DMS153 treated with DMSO at 0.1 percent for 48 hours (cell line): ENCODE measurements at regions not wholly inside any gene's neighbourhood (a gene's known extent, or its start where the extent isn't known, plus 50 kb on each side); places are given as distances from the start of the nearest gene placed in this dataset.
A peak's percentile ranks its signal among the peaks of the same experiment; 100 is the strongest.

Source experiments
- DNase-seq: peaks from one replicate; lab custom pipeline; 2025; ENCODE audit not compliant: unreplicated experiment; lab: John Stamatoyannopoulos, UW

DNA sequence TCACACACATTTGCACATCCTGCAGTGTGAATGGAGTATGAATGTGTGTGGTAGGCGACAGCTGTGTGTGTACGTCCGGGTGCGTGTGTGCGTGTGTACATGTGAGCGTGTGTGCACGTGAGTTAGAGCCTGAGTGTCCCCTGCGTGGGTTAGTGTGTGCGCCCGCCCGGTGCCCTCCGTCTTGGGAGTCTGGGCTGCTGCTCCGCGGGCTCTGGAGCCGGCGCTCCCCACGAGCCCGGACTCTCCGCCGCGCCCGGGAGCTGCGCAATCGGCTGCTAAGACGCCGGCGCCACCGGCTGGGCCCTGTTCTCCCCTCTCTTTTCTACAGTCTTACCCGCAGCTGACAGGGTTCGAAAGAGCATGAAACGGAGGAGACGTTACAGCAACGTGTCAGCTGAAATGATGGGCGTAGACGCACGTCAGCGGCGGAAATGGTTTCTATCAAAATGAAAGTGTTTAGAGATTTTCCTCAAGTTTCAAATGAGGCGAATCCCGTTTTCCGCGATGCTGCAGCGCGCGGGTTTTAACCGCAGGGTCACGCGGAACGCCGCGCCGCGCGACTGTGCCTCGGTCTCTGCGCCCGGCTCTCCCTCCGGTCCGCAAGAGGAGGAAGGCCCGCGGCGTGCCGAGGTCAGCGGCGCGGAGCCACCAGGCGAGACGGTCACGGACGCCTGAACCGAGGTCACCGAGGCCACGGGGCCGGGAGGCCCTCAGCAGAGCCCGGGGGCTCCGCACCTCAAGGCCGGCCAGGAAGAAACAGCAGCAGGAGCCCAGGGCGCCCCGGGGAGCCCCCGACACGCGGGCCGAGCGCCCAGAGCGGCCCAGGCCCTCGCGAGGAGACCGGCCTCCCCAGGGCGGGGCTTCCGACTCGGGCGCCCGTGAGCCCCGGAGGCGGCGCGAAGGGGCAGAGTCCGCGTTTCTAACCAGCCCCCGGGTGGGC lies 95.3 kb upstream of the BHLHE23 start:
- peak; percentile 17 for DNase-seq

DNA sequence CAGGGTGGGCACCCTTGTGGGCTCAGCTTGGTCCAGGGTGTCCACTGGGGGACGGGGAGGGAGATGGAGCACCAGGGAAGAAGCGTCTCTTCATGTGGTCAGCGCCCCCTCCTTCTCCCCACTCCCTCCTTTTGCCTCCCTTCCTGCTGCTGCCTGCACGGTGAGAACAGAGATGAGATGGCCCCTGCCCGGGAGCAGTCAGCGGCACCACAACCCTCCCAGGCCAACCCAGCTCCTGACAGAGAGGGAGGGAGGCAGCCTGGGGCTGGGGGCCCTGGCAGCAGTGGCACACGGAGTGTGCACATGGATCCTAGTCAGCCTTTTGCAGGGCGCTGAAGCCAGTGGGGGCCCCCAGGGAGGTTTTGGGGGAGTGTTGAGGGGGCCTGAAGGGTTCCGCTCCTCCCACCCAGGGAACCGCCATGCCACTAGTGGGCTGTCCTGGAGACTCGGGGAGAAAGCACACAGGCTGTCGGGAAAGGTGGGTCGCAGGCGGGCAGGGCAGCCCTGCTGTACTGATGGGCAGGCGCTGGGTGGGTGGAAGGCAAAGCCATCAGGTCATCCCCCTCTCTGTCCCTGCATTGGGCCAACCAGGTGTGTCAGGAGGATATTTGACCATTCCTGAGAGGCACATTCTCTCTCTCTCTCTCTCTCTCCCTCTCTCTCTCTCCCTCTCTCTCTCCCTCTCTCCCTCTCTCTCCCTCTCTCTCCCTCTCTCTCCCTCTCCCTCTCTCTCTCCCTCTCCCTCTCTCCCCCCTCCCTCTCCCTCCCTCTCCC lies 94.3 kb upstream of the BHLHE23 start:
- no peak for DNase-seq

DNA sequence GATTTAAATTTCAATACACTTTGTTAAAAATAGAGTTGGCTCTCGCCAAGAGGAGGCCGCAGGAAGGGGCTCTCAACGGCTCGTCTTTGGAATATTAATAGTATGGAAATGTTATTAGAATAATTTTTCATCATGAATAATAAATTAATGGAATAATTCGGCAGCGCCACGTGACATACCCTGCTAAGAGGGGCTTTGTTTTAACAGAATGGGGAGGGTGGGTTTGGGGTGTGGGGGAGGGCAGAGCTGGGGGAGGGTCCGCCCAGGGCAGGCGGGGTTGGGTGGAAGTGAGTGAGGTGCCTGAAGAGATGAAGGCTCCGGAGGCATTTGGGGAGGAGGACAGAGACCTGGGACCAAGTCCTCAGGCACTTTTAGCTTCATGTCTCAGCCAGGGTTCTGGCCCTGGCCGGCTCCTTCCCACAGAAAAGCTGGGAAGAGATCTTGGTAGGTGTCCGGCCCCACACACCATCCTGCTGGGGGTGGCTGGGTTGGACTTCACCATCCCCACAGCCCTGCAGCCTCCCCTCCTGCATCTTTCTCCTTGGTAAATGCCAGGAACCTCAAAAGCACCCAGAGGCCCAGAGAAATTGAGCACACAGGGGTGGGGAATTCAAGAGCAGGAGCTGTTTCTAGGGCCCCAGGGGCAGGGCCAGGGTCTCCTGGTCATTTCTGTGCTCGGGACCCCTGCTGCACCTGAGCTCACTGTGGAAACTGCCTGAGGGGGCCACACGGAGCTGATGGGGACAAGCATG lies 93.6 kb upstream of the BHLHE23 start:
- no peak for DNase-seq

- DNase-seq: no peak
Measured at GRCh38 chr20:63099456-63100173, 92.9 kb upstream of the BHLHE23 start.

GRCh38 chr20:63098195-63098810 lies 91.5 kb upstream of the BHLHE23 start:
- DNase-seq: no peak

DNA sequence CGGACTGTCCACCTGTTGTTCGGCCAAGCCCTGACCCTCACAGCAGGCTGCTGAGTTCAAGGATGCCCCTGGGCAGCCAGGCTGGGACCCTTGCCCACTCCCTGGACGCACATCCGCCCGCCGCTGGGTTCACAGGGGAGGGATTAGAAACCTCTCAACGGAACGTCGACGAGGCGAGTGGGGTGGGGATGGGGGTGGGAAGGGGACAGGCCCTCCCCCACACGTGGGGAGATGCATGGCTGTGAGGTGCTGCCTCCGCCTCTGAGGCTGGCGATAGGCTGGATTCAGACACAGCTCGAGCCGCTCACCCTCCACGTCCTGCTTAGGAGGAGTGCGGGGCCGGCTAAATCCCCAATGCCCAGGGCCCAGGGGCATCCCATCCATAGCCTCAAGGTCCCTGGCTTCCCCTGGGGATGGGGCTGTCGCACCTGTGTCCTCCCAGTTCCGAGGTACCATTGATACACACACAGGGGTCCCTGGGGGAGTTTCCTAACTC lies 90.6 kb upstream of the BHLHE23 start:
- no peak for DNase-seq

- no peak for DNase-seq
Measured at GRCh38 chr20:63096681-63097335, 90.0 kb upstream of the BHLHE23 start.

DNA sequence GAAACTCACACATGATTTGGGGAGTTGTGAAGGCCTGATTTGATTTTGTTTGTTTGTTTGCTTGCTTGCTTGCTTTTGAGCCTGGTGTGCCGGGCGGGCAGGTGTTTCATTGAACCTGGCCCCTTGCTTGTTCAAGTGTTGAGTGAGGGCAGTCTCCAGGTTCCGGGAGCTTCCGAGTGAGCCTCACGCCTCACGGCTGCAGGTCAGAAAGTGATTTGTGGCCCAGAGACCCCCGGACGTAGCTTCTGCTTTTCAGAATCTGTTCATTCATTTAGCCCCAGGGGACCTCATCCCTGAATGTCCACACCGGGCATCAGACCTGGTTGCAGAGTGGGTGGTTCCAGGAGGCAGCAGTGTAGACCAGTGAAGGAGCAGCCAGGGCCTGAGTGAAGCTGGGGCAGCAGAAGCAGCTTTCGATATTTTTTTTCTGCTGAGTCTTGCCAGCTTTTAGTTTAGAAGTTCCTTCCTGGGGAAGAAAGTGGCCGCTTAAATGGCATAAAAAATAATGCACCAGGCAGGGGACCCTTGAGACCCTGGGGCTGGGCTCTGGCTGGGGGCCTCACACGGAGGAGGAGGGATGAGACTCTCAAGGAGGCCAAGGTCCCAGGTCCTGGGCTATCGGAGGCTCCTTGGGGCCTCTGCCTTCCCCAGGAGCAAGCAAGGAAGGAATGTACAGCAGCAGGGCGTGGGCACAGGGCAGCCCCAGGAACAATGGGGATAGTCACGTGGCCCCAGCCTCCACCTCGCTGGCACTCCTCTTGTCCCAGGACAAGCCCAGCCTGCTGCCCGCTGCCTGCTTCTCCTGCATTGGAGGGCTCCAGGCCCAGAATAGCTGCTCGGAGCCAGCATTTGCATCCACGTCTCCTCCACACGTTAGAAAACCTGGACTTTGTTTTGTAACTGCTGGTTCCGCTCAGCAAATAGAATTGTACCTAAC lies 89.2 kb upstream of the BHLHE23 start:
- no peak for DNase-seq

DNA sequence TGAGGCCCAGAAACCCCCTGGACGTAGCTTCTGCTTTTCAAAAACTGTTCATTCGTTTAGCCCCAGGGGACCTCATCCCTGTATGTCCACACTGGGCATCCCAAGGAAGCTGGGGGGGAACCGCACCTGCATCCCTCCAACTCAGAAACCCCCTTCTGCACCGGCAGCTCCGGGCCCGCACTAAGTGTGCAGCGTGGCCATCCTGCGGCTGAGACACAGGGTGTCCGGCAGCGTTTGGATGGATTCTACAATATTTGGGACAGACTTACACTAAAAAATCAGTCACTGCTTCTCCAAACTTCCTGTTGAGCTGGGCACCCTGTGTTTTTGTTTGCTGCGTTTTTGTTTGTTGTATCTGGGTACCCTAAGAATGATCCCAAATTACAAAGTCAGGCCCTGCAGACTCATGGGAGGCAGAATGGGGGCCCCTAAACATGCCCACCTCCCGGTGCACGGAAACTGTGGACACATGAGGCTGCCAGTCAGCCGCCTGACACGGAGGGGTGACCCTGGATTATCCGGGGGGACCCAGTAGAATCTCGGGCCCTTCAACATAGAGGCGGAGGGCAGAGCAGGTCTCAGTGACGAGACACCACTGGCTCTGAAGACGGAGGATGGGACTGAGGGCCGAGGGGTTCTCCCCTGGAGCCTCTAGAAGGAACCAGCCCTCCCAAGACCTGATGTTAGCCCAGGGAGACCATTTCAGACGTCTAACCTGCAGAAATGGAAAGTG lies 88.2 kb upstream of the BHLHE23 start:
- DNase-seq: no peak

DNA sequence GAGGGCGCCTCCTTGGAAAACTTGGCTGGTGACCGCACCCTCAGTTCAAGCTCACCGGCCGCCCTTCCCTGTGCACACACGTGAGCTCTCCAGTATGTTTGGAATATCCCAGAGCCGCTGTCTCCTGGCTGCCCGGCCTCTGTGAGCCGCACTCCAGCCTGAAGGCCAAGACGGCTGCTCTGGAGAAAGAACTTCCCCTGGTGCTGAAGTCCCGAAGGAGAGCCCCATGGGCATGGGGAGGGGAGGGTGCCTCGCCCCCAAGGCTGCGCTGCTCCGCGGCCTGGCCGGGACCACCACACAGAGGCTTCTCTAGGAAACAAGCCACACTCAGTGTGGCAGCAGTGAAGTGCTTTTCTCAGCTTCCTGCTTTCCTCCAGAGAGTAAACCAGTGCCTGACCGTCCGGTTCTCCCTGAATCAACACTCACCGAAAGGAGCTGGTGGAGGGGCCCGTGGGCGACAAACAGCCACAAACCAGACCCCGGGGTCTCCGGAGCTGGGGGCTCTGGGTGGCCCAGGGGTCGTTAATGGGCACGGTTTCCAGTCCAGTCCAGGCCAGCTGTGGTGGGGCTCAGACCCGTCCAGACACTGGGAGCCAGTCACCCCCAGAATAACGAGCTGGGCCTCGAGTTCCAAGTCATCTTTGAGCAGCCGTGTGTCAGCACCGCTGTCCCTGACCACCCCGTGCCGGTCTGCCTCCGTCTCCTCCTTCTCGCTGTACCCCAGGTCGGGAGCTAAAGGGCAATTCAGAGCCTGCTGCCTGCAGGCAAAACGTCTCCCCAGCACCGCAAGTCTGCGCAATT lies 87.4 kb upstream of the BHLHE23 start:
- no peak for DNase-seq

- DNase-seq: no peak
Measured at GRCh38 chr20:63092660-63093215, 86.0 kb upstream of the BHLHE23 start.

DNA sequence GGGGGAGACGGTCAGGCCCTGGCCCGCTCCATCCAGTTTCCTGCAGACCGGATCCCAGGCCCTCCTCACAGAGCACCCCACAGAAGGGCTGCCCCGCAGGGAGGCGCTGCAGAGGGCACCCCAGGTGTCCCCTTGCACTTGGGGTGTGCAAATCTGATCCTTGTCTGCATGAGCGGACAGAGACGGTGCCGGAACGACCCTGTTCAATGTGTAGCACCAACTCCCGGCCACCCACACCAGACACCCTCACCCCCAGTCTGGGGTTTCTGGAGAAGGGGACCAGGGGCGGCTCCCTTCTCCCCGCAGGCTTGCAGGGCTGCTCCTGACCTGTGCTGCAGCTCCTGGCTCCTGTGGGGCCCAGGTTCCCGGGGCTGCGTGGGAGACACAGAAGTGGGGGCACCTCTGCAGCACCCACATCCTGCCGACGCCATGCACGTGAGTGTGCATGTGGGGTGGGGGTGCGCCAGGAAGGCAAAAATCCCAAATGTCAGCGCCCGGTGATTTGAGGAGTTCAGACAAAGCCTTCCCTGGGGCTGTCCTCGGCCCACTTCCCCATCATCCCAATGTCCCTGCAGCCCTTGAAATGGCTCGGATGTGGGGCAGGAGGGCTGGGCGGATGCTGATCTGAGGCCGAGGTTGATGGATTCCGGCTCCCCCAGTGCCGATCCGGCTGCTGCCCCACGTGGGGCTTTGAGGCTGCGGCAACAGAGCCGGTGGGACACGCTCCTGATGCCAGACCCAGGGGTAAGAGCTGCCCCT lies 85.3 kb upstream of the BHLHE23 start:
- DNase-seq: no peak

DNA sequence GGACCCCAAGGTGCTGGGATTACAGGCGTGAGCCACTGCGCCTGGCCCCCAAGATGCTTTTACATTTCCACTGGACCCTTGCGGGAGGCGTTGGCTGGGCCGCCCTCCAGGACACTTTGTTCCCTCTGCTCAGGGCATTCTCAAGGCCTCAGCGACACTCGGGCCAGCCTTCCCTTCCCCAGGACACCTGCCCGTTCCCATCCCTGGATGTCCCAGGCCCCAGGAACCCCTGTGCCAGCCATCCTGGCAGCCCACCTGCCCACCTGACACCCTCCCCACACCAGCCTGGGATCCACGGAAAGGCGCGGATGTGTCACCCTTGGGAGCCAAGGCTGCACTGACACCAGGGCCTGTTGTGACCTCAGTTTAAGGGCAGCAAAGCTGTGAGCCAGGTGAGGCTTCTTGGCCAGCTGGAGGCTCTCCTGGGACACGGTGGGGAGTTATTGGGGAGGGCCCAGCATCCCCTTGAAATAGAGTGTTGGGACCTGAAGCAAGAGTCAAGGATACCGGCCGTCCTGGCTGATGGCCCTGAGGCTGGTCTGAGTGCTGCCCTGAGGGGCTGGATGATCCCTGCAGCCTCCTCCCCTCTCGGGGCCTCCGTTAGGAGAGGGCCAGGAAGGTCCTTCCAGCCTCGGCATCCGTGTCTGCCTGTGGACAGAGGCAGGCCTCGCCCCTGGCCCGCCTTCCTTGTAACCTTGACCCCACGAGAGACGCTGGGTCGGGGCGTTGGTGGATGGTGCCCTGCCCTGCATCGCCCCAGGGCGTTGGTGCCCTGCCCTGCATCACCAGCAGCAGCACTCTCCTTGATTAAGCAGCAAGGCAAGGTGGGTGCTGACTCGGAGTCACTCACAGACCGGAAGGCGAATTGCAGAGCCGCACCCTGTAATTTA lies 84.2 kb upstream of the BHLHE23 start:
- no peak for DNase-seq

GRCh38 chr20:63090052-63090451 lies 83.3 kb upstream of the BHLHE23 start:
- no peak for DNase-seq
